HCEC 1CT (cell line): ENCODE measurements at regions not wholly inside any gene's neighbourhood (a gene's known extent, or its start where the extent isn't known, plus 50 kb on each side); places are given as distances from the start of the nearest gene placed in this dataset.
A peak's percentile ranks its signal among the peaks of the same experiment; 100 is the strongest.

Source experiments
- DNase-seq: peaks from one replicate; pipeline ENCODE4 v3.0.0-alpha.2; 2017

DNA sequence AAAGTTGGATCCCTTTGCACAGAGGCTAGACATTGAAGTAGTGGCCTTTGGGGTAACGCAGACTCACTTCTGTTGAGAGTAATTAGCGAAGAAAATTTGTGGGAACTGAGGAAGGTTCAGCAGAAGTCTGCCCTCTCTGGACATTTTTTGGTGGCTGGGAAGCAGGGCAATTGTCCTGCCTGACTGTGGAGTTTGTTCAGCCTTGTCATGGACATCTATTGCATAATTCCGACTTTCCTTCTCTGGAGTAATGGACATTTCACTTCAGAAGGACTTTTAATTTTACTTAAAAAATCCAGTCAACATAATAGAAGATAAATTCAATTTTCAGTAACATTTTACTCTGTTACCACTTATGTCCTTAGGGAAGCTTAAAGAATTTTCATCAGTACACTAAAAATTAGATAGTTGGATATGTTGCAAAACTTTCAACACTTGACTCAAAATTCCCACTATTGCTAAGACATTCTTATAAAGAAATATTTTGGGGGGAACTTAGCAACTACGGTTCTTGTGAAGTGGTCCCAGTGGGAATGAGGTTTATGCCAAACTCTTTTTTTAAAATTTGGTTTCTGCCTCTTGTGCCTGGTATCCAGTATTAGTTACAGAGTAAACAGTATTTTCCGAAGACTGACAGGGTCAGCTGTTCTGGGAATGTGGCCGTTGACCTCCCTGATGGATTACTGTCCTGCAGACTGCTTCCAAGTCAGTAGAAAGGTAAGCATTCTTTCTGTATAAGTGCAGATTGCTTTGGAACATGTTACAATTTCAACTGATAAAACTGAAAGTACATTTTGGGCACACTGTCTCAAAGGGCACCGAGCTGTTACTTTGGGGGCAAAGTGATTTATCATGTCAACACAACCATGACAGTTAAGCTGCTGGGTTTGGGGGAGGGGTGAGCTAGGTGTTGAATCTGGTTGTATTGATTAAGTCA lies 100.6 kb upstream of the MLIP start:
- no peak for DNase-seq

DNA sequence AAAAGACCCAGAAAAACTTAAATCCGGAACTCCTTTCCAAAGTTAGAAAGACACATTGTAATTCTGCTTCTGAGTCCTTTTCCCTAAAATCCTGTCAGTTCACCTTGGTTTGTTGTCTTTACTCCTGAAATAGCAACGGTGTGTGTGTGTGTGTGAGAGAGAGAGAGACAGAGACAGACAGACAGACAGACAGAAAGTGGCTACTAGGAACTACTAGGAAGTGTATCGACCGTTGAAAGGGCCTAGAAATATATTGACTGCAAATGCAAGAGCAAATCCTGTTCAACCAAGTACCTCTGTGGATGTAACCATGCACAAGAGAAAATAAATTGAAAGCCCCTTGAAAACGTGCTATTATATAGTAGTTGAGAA lies 100.0 kb upstream of the MLIP start:
- no peak for DNase-seq

DNA sequence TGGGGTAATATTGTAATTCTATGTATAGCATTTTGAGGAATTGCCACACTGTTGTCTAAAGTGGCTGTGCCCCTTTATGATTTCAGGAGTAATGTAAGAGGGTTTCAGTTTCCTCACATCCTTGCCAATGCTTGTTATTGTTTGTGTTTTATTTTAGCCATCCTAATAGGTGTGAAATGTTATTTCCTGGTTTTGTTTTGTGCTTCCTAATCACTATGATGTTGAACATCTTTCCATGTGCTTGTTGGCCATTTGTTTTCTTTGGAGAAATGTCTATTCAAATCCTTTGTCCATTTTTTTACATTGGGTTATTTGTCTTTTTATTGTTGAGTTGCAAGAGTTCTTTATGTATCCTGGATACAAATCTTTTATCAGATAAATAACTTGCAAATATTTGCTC lies 97.3 kb upstream of the MLIP start:
- DNase-seq, result no peak

DNA sequence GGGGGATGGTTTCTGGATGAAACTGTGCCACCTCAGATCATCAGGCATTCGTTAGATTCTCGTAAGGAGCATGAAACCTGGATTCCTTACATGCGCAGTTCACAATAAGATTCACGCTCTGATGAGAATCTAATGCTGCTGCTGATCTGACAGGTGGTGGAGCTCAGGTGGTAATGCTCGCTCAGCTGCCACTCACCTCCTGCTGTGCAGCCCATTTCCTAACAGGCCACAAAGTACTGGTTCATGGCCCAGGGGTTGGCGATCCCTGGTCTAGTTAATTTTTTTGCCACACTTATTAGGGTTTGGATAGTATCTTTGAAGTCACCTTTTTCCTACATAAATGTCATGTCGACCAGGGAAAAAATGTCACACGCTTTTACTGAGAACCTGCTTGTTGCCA lies 96.8 kb upstream of the MLIP start:
- no peak for DNase-seq

DNA sequence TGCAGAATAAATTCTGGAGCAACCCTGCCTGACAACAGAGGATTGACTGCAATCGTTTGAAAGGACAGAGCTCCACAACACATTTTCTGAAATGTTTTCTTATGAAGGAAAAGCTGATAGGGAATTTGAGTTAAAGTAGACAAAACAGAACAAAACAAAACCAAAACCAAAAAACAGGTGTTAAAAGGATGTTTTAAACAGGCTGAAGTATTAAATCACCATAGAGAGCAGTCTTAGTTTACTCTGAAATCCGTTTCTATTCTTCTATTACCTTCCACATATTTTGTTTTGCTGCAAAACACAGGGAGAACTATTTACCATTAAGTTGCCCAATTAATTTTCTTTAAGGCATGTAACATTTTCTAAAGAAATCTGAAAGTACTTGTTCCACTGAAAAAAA lies 93.4 kb upstream of the MLIP start:
- DNase-seq, result no peak

DNA sequence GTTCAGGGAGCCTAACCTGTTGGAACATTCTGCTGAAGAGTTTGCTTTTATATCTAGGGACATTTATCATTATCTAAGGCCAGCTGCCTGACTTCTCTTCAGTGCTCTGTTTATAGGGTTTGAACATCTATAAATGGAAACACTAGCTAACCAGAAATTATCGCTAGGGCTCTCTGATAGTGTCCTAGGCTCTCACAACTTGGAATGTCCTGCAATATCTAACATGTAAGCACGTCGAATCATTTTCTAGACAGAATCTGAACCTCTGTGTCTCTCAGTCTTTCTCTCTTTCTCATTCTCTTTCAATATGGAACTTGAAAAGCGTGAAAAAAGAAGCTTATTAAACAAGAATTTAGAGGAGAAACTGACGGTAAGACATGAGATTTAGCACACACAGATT lies 92.5 kb upstream of the MLIP start:
- DNase-seq, result no peak

DNA sequence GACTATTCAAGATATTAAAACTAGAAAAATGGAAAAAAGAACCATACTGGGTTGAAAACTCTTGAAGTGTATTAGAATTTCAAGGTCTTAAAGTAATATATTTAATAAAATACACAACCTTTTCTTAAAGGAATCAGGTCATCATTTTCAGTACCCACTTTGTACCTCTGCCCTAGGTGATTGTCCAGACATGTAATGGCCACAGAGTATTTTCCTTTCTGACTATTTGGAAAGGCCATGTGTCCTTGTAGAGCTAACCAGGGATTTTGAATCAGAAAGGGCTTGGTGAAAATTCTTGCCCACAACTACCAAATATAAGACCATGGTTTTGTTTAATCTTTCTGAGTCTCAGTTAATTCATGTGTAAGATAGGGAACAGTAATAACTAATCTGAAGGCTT lies 91.4 kb upstream of the MLIP start:
- DNase-seq, result no peak

- no peak for DNase-seq
These were observed 90.9 kb upstream of the MLIP start for GRCh38 chr6:54020334-54020733.

- DNase-seq, result no peak
These were observed 84.4 kb upstream of the MLIP start for GRCh38 chr6:54026652-54027400.

- no peak for DNase-seq
These were observed 83.1 kb upstream of the MLIP start for GRCh38 chr6:54028170-54028569.

GRCh38 chr6:54029187-54029586 lies 82.1 kb upstream of the MLIP start:
- DNase-seq, result no peak

- no peak for DNase-seq
These were observed 80.1 kb upstream of the MLIP start for GRCh38 chr6:54031169-54031568.

GRCh38 chr6:54037277-54037779 lies 73.9 kb upstream of the MLIP start:
- DNase-seq, result peak; percentile 12

GRCh38 chr6:54040545-54040944 lies 70.7 kb upstream of the MLIP start:
- no peak for DNase-seq

DNA sequence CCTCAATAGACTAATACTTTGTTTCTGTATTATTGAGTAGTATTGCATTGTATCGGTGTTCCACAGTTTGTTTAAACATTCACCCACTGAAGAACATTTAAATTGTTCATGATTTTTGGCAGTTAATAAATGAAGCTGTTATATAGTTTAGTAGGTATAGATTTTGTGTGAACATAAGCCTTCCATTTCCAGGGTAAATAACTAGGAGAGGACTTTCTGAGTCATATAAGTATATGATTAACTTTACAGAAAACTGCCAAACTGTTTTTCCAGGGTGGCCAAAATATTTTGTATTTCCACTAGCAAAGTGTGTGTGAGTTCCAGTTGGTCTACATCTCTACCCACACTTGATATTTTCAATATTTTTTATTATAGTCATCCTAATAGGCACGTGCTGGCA lies 70.0 kb upstream of the MLIP start:
- no peak for DNase-seq

- no peak for DNase-seq
These were observed 67.9 kb upstream of the MLIP start for GRCh38 chr6:54043360-54043759.

DNA sequence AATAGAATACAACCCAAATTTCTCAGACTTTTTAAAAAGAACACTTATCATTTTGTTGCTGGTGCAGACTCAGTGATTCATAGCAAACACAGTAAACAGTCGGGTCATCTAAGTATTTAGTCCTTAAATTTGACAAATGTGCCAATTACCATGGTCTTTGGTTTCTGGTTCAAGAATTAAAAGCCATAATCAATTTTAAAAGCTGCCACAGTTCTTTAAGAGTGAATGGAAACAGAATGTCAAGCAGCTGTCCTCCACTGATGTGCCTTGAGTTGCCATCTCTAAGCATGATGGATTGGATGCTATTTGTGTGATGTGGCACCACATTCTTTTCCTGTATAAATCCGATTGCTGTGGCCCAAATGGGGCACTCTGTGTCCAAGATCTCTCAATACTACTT lies 67.2 kb upstream of the MLIP start:
- DNase-seq, result no peak

DNA sequence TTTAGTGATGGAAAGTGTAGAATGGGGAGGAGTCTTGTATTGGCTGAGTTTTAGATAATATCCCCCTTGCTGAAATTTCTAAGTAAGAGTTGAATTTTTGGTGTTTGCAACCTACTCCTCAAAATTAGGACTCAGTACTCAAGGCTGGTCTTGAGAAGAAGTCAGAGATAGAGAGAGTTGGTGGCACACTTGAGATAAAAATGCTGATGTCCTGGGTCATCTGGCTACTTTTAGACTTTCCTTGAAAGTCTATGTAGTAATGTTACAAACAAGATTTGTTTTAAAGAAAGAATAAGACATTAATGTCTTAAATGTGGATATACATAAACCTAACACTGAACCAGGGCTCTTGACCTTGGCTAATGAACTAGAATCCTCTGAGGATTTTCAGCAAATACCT lies 62.5 kb upstream of the MLIP start:
- no peak for DNase-seq

GRCh38 chr6:54050750-54051149 lies 60.5 kb upstream of the MLIP start:
- DNase-seq, result no peak

GRCh38 chr6:54053881-54054391 lies 57.3 kb upstream of the MLIP start:
- peak; percentile 84 for DNase-seq

DNA sequence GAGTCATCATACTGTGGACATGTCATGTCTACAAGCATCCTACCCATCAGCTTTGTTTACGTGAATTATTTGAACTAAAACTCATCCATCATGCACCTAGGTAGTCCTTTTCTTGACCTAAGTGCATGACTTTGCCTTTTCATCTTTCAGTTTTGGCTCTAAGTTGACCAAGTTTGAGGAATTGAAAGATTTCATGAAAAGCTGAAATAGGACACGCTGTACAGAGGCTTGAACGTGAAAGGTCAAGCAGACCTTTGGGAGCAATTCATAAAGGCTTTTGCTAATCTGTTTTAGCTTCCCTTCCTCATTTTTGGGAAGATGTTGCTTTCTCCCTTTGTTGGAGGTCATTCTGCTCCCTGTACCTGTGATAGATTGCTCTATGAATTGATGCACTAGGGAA lies 55.1 kb upstream of the MLIP start:
- DNase-seq, result no peak

GRCh38 chr6:54057058-54057457 lies 54.2 kb upstream of the MLIP start:
- DNase-seq, result no peak

- no peak for DNase-seq
These were observed 53.0 kb upstream of the MLIP start for GRCh38 chr6:54058236-54058635.

- DNase-seq, result peak; percentile 24
These were observed 51.6 kb upstream of the MLIP start for GRCh38 chr6:54059683-54060082.
